ENCODE measurements at regions not wholly inside any gene's neighbourhood (a gene's known extent, or its start where the extent isn't known, plus 50 kb on each side); places are given as distances from the start of the nearest gene placed in this dataset.

- Histone ChIP-seq H3K4me1 (ENCODE audit: insufficient read depth, insufficient read length) (no peaks in the 10 kb centered on the region), H3K4me3 (ENCODE audit: insufficient read length, low read depth) (no peak overlapping the region), H3K27me3 (ENCODE audit: insufficient read depth, insufficient read length) (no peaks in the 10 kb centered on the region), H3K36me3 (ENCODE audit: insufficient read depth, insufficient read length, low read length) (no peaks in the 10 kb centered on the region), H3K9me3 (ENCODE audit: insufficient read depth, low read length) (peaks cover 12% of the 10 kb centered on the region; the same call in 1 of the 2 replicates), H3K9ac (ENCODE audit: insufficient read length, low read depth) (no peak overlapping the region)
- DNase-seq (ENCODE audit: low read depth, low spot score), result no peak
- no peak for TF ChIP-seq YY1 (IDR thresholded peaks at IDR 0.05; ENCODE audit: insufficient read depth, insufficient read length)
- TF ChIP-seq ZNF274 (IDR thresholded peaks at IDR 0.05; ENCODE audit: low read depth, low read length), result no peak
- TF ChIP-seq SUZ12 (IDR thresholded peaks at IDR 0.05; ENCODE audit: extremely low read depth, insufficient read depth, insufficient read length), result no peak
Measured at GRCh38 chr12:91968076-91968776, 177.4 kb downstream of the BTG1 start.

GRCh38 chr12:91967590-91967989 is 178.1 kb downstream of the BTG1 start:
- DNase-seq (ENCODE audit: low read depth, low spot score), result no peak
- no peak for TF ChIP-seq YY1 (IDR thresholded peaks at IDR 0.05; ENCODE audit: insufficient read depth, insufficient read length)
- TF ChIP-seq SUZ12 (IDR thresholded peaks at IDR 0.05; ENCODE audit: extremely low read depth, insufficient read depth, insufficient read length), result no peak
- TF ChIP-seq ZNF274 (IDR thresholded peaks at IDR 0.05; ENCODE audit: low read depth, low read length), result no peak
- no peak overlapping the region for H3K9ac ChIP-seq (ENCODE audit: insufficient read length, low read depth)
- no peaks in the 10 kb centered on the region for H3K27me3 ChIP-seq (ENCODE audit: insufficient read depth, insufficient read length)
- no peaks in the 10 kb centered on the region for H3K36me3 ChIP-seq (ENCODE audit: insufficient read depth, insufficient read length, low read length)
- no peak overlapping the region for H3K4me3 ChIP-seq (ENCODE audit: insufficient read length, low read depth)
- H3K9me3 ChIP-seq (ENCODE audit: insufficient read depth, low read length), result peaks cover 12% of the 10 kb centered on the region; the same call in 1 of the 2 replicates
- no peaks in the 10 kb centered on the region for H3K4me1 ChIP-seq (ENCODE audit: insufficient read depth, insufficient read length)

- Histone ChIP-seq H3K36me3 (ENCODE audit: insufficient read depth, insufficient read length, low read length) (no peaks in the 10 kb centered on the region), H3K27me3 (ENCODE audit: insufficient read depth, insufficient read length) (no peaks in the 10 kb centered on the region), H3K4me3 (ENCODE audit: insufficient read length, low read depth) (no peak overlapping the region), H3K4me1 (ENCODE audit: insufficient read depth, insufficient read length) (no peaks in the 10 kb centered on the region), H3K9me3 (ENCODE audit: insufficient read depth, low read length) (peaks cover 8% of the 10 kb centered on the region; the same call in 1 of the 2 replicates), H3K9ac (ENCODE audit: insufficient read length, low read depth) (no peak overlapping the region)
- no peak for DNase-seq (ENCODE audit: low read depth, low spot score)
- TF ChIP-seq ZNF274 (IDR thresholded peaks at IDR 0.05; ENCODE audit: low read depth, low read length), result no peak
- TF ChIP-seq SUZ12 (IDR thresholded peaks at IDR 0.05; ENCODE audit: extremely low read depth, insufficient read depth, insufficient read length), result no peak
- TF ChIP-seq YY1 (IDR thresholded peaks at IDR 0.05; ENCODE audit: insufficient read depth, insufficient read length), result no peak
Measured at GRCh38 chr12:91965781-91966180, 179.9 kb downstream of the BTG1 start.

- no peak for DNase-seq (ENCODE audit: low read depth, low spot score)
- no peak overlapping the region for H3K9ac ChIP-seq (ENCODE audit: insufficient read length, low read depth)
- no peaks in the 10 kb centered on the region for H3K27me3 ChIP-seq (ENCODE audit: insufficient read depth, insufficient read length)
- no peaks in the 10 kb centered on the region for H3K36me3 ChIP-seq (ENCODE audit: insufficient read depth, insufficient read length, low read length)
- H3K9me3 ChIP-seq (ENCODE audit: insufficient read depth, low read length), result no peaks in the 10 kb centered on the region
- no peak for TF ChIP-seq ZNF274 (IDR thresholded peaks at IDR 0.05; ENCODE audit: low read depth, low read length)
- TF ChIP-seq YY1 (IDR thresholded peaks at IDR 0.05; ENCODE audit: insufficient read depth, insufficient read length), result no peak
- TF ChIP-seq SUZ12 (IDR thresholded peaks at IDR 0.05; ENCODE audit: extremely low read depth, insufficient read depth, insufficient read length), result no peak
- H3K4me1 ChIP-seq (ENCODE audit: insufficient read depth, insufficient read length), result no peaks in the 10 kb centered on the region
- H3K4me3 ChIP-seq (ENCODE audit: insufficient read length, low read depth), result no peak overlapping the region
Measured at GRCh38 chr12:91964501-91964900, 181.1 kb downstream of the BTG1 start.

GRCh38 chr12:91959220-91959619 is 186.4 kb downstream of the BTG1 start:
- no peak for TF ChIP-seq ZNF274 (IDR thresholded peaks at IDR 0.05; ENCODE audit: low read depth, low read length)
- TF ChIP-seq YY1 (IDR thresholded peaks at IDR 0.05; ENCODE audit: insufficient read depth, insufficient read length), result no peak
- no peak for TF ChIP-seq SUZ12 (IDR thresholded peaks at IDR 0.05; ENCODE audit: extremely low read depth, insufficient read depth, insufficient read length)
- no peaks in the 10 kb centered on the region for H3K27me3 ChIP-seq (ENCODE audit: insufficient read depth, insufficient read length)
- H3K4me3 ChIP-seq (ENCODE audit: insufficient read length, low read depth), result no peak overlapping the region
- DNase-seq (ENCODE audit: low read depth, low spot score), result no peak
- H3K9me3 ChIP-seq (ENCODE audit: insufficient read depth, low read length), result no peaks in the 10 kb centered on the region
- H3K36me3 ChIP-seq (ENCODE audit: insufficient read depth, insufficient read length, low read length), result no peaks in the 10 kb centered on the region
- no peak overlapping the region for H3K9ac ChIP-seq (ENCODE audit: insufficient read length, low read depth)
- H3K4me1 ChIP-seq (ENCODE audit: insufficient read depth, insufficient read length), result no peaks in the 10 kb centered on the region

GRCh38 chr12:91958816-91959215 is 186.8 kb downstream of the BTG1 start:
- Histone ChIP-seq H3K4me3 (ENCODE audit: insufficient read length, low read depth) (no peak overlapping the region), H3K27me3 (ENCODE audit: insufficient read depth, insufficient read length) (no peaks in the 10 kb centered on the region), H3K9me3 (ENCODE audit: insufficient read depth, low read length) (no peaks in the 10 kb centered on the region), H3K4me1 (ENCODE audit: insufficient read depth, insufficient read length) (no peaks in the 10 kb centered on the region), H3K36me3 (ENCODE audit: insufficient read depth, insufficient read length, low read length) (no peaks in the 10 kb centered on the region), H3K9ac (ENCODE audit: insufficient read length, low read depth) (no peak overlapping the region)
- no peak for TF ChIP-seq SUZ12 (IDR thresholded peaks at IDR 0.05; ENCODE audit: extremely low read depth, insufficient read depth, insufficient read length)
- no peak for TF ChIP-seq YY1 (IDR thresholded peaks at IDR 0.05; ENCODE audit: insufficient read depth, insufficient read length)
- TF ChIP-seq ZNF274 (IDR thresholded peaks at IDR 0.05; ENCODE audit: low read depth, low read length), result no peak
- peak; percentile 22 for DNase-seq (ENCODE audit: low read depth, low spot score)

- H3K27me3 ChIP-seq (ENCODE audit: insufficient read depth, insufficient read length), result no peaks in the 10 kb centered on the region
- H3K9ac ChIP-seq (ENCODE audit: insufficient read length, low read depth), result no peak overlapping the region
- H3K36me3 ChIP-seq (ENCODE audit: insufficient read depth, insufficient read length, low read length), result no peaks in the 10 kb centered on the region
- TF ChIP-seq SUZ12 (IDR thresholded peaks at IDR 0.05; ENCODE audit: extremely low read depth, insufficient read depth, insufficient read length), result no peak
- no peak for TF ChIP-seq YY1 (IDR thresholded peaks at IDR 0.05; ENCODE audit: insufficient read depth, insufficient read length)
- TF ChIP-seq ZNF274 (IDR thresholded peaks at IDR 0.05; ENCODE audit: low read depth, low read length), result no peak
- H3K4me3 ChIP-seq (ENCODE audit: insufficient read length, low read depth), result no peak overlapping the region
- DNase-seq (ENCODE audit: low read depth, low spot score), result no peak
- H3K9me3 ChIP-seq (ENCODE audit: insufficient read depth, low read length), result no peaks in the 10 kb centered on the region
- H3K4me1 ChIP-seq (ENCODE audit: insufficient read depth, insufficient read length), result no peaks in the 10 kb centered on the region
Measured at GRCh38 chr12:91954747-91955146, 190.9 kb downstream of the BTG1 start.
